ENCODE measurements at regions not wholly inside any gene's neighbourhood (a gene's known extent, or its start where the extent isn't known, plus 50 kb on each side); places are given as distances from the start of the nearest gene placed in this dataset.

GRCh38 chr4:89365776-89366175 is 58.2 kb upstream of the GPRIN3 start:
- no peaks in the 10 kb centered on the region for H4K20me1 ChIP-seq (replicated peaks; ENCODE audit: control insufficient read depth, extremely low read depth, insufficient read depth, low read length)
- no peak overlapping the region for H2AFZ ChIP-seq (ENCODE audit: low read depth, low read length)
- H3K36me3 ChIP-seq (ENCODE audit: control insufficient read depth in 2 of 2, extremely low read depth in 1 of 2, insufficient read depth in 2 of 2, low read length in 2 of 2), result no peaks in the 10 kb centered on the region
- CTCF ChIA-PET, result no interaction called here
- no peak overlapping the region for H3K4me2 ChIP-seq (ENCODE audit: insufficient read depth, low read length)
- no TSS peak for BruUV-seq (replicated peaks)
- no peak overlapping the region for H3K27ac ChIP-seq (ENCODE audit: insufficient read depth, low read depth, low read length)
- dilution Hi-C loops (cut with MboI; ENCODE audit: extremely low pct_ligation_motif_present, low sequenced_read_pairs) (no loop called here), intact Hi-C loops (cut with micrococcal nuclease) (no loop called here)
- FAIRE-seq (no peak), DNase-seq (ENCODE audit: low read depth, low spot score) (no peak)
- no peaks in the 10 kb centered on the region for H3K9me1 ChIP-seq (replicated peaks; ENCODE audit: control insufficient read depth, extremely low read depth, insufficient read depth, low read length)
- no peak overlapping the region for H3K9ac ChIP-seq (replicated peaks; ENCODE audit: extremely low read depth, insufficient read depth, low read length)
- H3K4me1 ChIP-seq (ENCODE audit: control insufficient read depth, extremely low read depth, insufficient read depth, low read length), result no peaks in the 10 kb centered on the region
- TF ChIP-seq, protein P1, sequence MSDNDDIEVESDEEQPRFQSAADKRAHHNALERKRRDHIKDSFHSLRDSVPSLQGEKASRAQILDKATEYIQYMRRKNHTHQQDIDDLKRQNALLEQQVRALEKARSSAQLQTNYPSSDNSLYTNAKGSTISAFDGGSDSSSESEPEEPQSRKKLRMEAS (IDR thresholded peaks at IDR 0.05; ENCODE audit: insufficient read depth, insufficient read length), result no peak
- TF ChIP-seq MYC (IDR thresholded peaks at IDR 0.05; ENCODE audit: low read depth, low read length), result no peak
- no peak for TF ChIP-seq JUN (IDR thresholded peaks at IDR 0.05; ENCODE audit: borderline replicate concordance, insufficient read depth, insufficient read length, low read depth)
- H3K4me3 ChIP-seq (replicated peaks in 1 of 3; ENCODE audit: insufficient read depth in 1 of 3, low read depth in 1 of 3, low read length in 3 of 3), result no peak overlapping the region
- POLR2A ChIA-PET, result no interaction called here
- no peaks in the 10 kb centered on the region for H3K9me3 ChIP-seq (replicated peaks; ENCODE audit: control insufficient read depth, insufficient read depth, low read length)
- H3K79me2 ChIP-seq (ENCODE audit: control insufficient read depth, insufficient read depth, low read length), result no peaks in the 10 kb centered on the region
- H3K27me3 ChIP-seq (ENCODE audit: control insufficient read depth in 2 of 2, insufficient read depth in 2 of 2, low read length in 2 of 2), result peaks cover 2% of the 10 kb centered on the region in 2 experiments

DNA sequence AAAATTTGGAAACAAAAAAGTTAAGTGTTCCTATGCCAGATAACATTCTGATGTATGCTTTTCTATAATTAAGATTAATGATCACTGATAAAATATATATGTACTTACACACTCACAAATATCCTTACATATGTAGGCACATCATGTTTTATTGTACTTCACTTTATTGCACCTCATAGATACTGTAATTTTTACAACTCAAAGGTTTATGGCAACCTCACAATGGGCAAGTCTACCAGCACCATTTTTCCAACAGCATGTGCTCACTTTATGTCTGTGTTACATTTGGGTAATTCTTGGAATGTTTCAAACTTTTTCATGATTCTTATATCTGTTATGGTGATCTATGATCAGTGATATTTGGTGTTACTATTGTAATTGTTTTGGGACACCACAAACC is 57.8 kb upstream of the GPRIN3 start:
- Histone ChIP-seq H4K20me1 (replicated peaks; ENCODE audit: control insufficient read depth, extremely low read depth, insufficient read depth, low read length) (no peaks in the 10 kb centered on the region), H3K9ac (replicated peaks; ENCODE audit: extremely low read depth, insufficient read depth, low read length) (no peak overlapping the region), H3K4me3 (replicated peaks in 1 of 3; ENCODE audit: insufficient read depth in 1 of 3, low read depth in 1 of 3, low read length in 3 of 3) (no peak overlapping the region), H3K27me3 (ENCODE audit: control insufficient read depth in 2 of 2, insufficient read depth in 2 of 2, low read length in 2 of 2) (peaks cover 2% of the 10 kb centered on the region in 2 experiments), H3K36me3 (ENCODE audit: control insufficient read depth in 2 of 2, extremely low read depth in 1 of 2, insufficient read depth in 2 of 2, low read length in 2 of 2) (no peaks in the 10 kb centered on the region), H3K9me1 (replicated peaks; ENCODE audit: control insufficient read depth, extremely low read depth, insufficient read depth, low read length) (no peaks in the 10 kb centered on the region), H3K4me2 (ENCODE audit: insufficient read depth, low read length) (no peak overlapping the region), H2AFZ (ENCODE audit: low read depth, low read length) (no peak overlapping the region), H3K4me1 (ENCODE audit: control insufficient read depth, extremely low read depth, insufficient read depth, low read length) (no peaks in the 10 kb centered on the region), H3K9me3 (replicated peaks; ENCODE audit: control insufficient read depth, insufficient read depth, low read length) (no peaks in the 10 kb centered on the region), H3K27ac (ENCODE audit: insufficient read depth, low read depth, low read length) (no peak overlapping the region), H3K79me2 (ENCODE audit: control insufficient read depth, insufficient read depth, low read length) (no peaks in the 10 kb centered on the region)
- DNase-seq (ENCODE audit: low read depth, low spot score) (no peak), FAIRE-seq (no peak)
- TF ChIP-seq POLR2AphosphoS5 (IDR thresholded peaks at IDR 0.05; ENCODE audit: insufficient read depth, low read depth, low read length), result no peak
- TF ChIP-seq GATA2 (IDR thresholded peaks at IDR 0.05; ENCODE audit: insufficient read depth, insufficient read length, low read depth, low read length), result no peak
- TF ChIP-seq JUN (IDR thresholded peaks at IDR 0.05; ENCODE audit: borderline replicate concordance, insufficient read depth, insufficient read length, low read depth), result no peak
- TF ChIP-seq, protein P1 (IDR thresholded peaks at IDR 0.05; ENCODE audit: insufficient read depth, insufficient read length), result no peak
- no peak for TF ChIP-seq FOS (IDR thresholded peaks at IDR 0.05; ENCODE audit: borderline replicate concordance, insufficient read depth, low read length)
- TF ChIP-seq CTCF (IDR thresholded peaks at IDR 0.05; ENCODE audit: extremely low read depth in 1 of 2, insufficient read depth in 1 of 2, low read depth in 1 of 2, low read length in 2 of 2), result no peak
- no peak for TF ChIP-seq MYC (IDR thresholded peaks at IDR 0.05; ENCODE audit: low read depth, low read length)
- TF ChIP-seq POLR2A (IDR thresholded peaks at IDR 0.05; ENCODE audit: low read depth, low read length), result no peak
- no peak for TF ChIP-seq EZH2 (IDR thresholded peaks at IDR 0.05; ENCODE audit: borderline replicate concordance, low read depth, low read length, severe bottlenecking)
- no TSS peak for BruUV-seq (replicated peaks)
- intact Hi-C loops (cut with micrococcal nuclease) (no loop called here), dilution Hi-C loops (cut with MboI; ENCODE audit: extremely low pct_ligation_motif_present, low sequenced_read_pairs) (no loop called here)
- ChIA-PET CTCF (no interaction called here), POLR2A (no interaction called here)
